NCI-H2196 (cell line): ENCODE measurements at regions not wholly inside any gene's neighbourhood (a gene's known extent, or its start where the extent isn't known, plus 50 kb on each side); places are given as distances from the start of the nearest gene placed in this dataset.

ENCODE experiments used
- DNase-seq: peaks from one replicate; lab custom pipeline; 2025; ENCODE audit not compliant: unreplicated experiment; lab: John Stamatoyannopoulos, UW

GRCh38 chr1:30034105-30034626, 689.2 kb downstream of the MATN1 start:
- DNase-seq, result no peak

- no peak for DNase-seq
These were observed 689.9 kb downstream of the MATN1 start for GRCh38 chr1:30033256-30034104.

- no peak for DNase-seq
These were observed 691.1 kb downstream of the MATN1 start for GRCh38 chr1:30032302-30032701.

DNA sequence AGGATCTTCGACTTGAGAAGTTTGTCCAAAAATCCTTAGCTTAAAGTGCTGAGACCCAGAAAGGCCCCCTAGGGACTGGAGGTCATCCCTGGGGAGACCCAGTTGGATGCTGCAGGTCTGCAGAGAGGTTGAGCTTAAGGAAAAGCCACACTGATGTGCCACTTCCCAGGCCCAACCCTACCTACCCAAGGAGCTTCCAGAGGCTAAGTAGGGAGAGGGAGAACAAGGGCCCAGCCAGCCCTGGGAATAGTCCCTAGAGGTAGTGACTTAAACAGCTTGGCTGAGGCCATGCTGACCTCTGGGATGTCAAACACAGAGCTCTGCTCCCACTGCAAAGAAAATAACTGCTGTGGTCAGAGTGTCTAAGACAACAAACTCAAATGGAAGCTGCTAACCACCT, 693.7 kb downstream of the MATN1 start:
- DNase-seq, result no peak

DNA sequence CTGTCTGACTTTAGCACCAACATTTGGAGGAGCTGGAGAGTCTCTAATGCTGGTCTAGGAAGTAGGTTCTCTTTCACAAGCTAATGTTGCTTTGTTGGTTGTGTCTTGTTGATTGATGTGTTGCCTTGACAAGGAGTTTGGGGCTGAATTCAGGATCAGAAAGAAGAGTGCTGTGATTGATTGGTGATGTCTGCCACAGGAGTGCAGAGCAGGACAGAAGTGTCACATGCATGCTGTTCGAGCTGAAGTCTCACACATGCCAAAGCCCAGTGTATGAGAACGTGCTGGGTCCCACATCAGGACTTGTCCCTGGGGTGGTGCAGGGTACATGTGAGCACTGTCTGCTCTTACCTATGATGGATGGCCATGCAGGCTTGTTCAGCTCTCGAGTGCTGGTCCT, 694.4 kb downstream of the MATN1 start:
- no peak for DNase-seq

- DNase-seq, result no peak
These were observed 695.1 kb downstream of the MATN1 start for GRCh38 chr1:30028283-30028682.

- DNase-seq, result no peak
These were observed 696.1 kb downstream of the MATN1 start for GRCh38 chr1:30027247-30027646.

GRCh38 chr1:30024411-30025195, 698.8 kb downstream of the MATN1 start:
- DNase-seq, result no peak

DNA sequence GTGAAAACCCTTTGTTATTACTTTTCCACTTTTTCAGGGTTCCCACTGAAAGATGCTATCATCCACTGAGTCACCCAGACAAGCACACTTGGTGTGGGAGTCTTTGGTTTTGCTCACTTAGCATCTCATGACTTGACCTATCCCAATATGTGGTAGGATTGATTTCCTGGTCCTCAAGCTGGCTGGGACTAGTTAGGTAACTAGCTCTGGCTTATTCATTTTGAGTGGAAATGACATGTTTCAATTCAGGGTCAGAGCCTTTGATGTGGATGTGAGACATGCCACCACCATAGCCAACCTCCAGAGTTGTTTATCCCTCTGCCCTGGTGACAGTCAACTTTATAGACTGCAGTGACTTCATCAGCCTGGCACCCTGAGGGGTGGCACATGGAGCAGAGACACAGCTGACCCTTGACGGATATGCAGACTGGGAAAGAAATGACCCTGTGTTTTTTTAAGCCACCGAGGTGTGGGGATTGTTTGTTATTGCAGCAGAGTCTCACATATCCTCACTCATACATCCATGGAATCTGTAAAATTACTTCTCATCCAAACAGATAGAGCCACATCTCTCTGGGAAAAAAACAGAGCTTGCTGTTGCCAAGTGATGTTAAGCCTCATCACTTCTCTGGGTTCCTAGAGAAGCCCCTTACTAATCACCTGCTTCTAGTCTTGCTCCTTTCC, 699.9 kb downstream of the MATN1 start:
- DNase-seq, result no peak

DNA sequence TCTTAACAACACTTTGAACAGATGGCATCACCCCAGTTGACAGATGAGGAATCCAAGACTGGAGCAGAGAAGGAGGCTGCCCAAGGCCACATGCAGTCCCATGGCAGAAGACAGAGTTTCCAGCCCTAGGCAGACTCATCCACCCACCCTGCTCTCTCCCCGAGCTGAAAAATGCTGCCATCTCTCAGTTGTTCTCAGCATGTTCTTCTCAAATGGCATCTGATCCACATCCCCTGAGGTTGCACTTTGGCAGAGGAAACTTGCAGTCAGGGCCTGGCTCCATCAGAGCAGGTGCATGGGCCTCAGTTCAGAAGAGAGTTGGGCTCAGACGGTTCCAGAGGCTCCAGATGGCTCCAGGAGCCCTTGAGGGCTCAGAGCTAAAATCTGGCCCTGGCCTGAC, 709.4 kb downstream of the MATN1 start:
- no peak for DNase-seq

DNA sequence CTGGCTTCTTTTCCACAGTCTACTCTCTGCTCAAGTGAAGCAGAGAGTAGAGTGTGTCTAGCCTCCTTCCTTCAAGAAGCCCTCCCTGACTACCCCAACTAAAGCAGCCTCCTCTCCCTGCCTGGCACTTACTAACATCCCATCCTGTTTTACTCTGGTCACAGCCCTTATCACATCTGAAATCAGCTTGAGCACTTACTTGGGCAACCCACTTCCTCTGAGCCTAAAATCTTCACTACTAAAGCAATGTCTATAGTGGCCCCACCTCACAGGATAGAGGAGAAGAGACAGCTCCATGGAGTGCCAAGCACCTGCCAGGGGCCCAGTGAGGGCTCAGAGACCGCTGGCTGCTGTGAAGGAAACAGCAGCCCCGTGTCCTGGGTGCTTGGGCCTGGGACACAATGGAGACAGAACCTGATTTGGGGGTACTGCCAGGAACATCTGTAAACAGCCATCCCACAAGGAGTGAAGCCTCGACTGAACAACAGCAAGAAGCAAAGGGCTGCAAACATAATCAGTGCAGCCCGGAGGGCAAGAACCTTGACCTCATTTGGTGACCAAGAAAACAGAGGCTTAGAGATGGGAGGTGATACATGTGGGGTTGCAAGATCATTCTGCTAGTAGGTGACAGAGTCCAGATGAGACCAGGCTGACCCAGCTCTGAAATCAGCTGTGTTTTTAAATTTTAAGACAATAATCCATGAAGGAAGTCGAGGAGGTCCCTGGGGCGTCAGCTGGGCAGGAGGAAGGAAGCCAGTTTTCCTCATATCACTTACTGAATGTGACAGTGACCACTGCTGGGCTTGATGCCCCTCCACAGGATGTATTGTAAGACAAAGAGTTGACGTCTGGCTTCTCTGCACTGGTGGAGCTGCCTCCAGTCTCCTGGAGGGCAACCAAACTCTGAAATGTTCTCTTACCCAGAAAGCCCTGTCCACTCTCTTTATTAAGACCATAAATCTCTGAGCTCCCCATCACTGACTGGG, 710.6 kb downstream of the MATN1 start:
- no peak for DNase-seq

DNA sequence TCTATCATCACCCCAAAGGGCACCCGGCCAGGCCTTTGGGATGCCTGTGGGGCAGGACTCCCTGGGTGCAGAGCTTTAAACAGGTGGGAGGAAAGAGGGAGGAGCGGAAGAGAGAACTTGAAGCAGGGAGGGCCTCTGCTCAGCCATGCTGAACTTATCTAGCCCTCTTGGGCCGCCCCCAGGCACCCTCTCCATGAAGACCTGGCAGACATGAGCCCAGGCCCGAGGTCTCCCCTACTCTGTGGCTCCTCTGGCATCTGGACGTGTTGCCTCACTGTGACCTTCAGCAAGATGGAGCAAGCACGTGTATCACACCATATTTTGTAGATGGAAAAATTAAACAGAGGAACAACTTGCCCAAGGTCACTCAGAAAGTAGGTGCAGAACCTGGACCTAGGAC, 711.4 kb downstream of the MATN1 start:
- DNase-seq, result peak; percentile 45

- no peak for DNase-seq
These were observed 712.8 kb downstream of the MATN1 start for GRCh38 chr1:30010506-30011106.

DNA sequence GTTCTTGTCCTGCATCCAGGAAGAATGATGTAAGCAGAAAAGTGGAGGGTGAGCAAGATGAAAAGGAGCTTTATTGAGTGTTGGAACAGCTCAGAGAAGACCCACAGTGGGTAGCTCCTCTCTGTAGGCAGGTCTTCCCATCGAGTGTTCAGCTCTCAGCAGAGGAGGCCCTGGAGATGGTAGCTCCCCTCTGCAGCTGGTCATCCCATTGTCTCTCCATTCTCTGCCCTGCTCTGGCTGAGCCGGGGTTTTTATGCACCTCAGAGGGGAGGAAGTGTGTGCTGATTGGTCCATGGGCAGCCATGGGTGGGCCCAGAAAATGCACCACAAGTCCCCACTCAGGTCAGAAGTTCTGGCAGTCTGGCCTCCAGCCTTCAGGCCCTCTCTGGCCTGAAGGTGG, 713.7 kb downstream of the MATN1 start:
- no peak for DNase-seq

DNA sequence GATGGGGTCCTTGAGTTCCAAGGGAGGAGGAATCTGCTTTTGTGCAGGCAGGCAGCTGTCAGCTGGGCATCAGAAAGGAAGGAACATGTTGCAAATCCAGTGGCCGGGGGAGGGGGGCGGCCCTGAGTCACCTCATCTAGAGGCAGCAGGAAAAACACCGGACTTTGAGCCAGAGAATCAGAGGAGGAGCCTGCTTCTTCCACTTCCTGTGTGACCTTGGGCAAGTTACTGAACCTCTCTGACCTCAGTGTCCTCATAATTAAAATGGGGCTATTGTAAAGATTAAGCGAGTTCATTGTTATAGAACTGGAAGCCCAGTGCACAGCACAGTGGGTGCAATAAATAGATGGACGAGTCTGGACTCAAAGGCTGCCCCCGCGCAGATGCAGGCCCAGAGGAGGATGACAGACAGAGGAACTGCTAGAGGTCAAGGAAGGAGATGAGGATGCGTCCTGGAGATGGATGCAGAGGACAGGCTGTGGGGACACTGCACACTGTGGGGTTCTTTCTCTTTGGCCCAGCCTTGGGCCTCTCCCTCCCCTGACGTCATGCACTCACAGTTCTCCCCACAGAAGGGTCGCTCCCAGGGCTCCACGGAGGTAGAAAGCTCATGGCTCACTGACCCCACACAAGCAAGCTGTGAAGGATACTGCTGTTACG, 714.3 kb downstream of the MATN1 start:
- peak; percentile 32 for DNase-seq

DNA sequence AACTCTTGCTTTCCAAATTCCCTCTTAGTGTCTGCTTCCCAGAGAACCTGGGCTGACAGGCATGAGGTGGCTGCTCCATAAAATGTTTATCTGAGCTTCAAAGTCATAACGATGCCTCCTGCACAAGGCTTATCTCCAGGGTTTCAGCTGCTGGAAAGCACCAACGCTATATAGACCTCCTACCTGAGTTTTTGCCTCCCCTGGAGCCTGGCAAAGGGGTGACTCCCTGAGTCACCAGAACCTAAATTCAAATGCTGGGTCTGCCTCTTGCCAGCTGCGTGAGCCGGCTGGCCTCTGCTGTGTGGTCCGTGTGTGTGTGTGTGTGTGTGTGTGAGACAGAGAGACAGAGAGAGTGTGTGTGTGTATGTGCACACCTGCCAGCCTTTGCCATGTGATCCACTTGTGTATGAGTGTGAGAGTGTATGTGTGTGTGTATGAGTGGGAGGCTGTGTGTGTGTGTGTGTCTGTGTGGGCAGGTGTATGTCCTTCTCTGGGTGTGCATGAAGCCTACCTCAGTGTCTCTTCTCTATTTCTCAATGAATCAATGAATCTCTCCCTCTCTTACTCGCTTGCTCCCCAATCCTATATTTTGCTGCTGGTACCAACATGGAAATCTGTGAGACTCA, 714.9 kb downstream of the MATN1 start:
- DNase-seq, result peak; percentile 32

GRCh38 chr1:30005972-30006619, 717.3 kb downstream of the MATN1 start:
- no peak for DNase-seq

- DNase-seq, result no peak
These were observed 721.7 kb downstream of the MATN1 start for GRCh38 chr1:30001732-30002039.
